Lung (tissue), 11 donors: ENCODE measurements at regions not wholly inside any gene's neighbourhood (a gene's known extent, or its start where the extent isn't known, plus 50 kb on each side); places are given as distances from the start of the nearest gene placed in this dataset.

Source experiments
- ATAC-seq: fragments of 200-7000 bp; cut with Tn5 transposase; one replicate; pipeline ENCODE4 v1.9.1; 2020; ENCODE audit warnings: moderate number of reproducible peaks; ENCODE audit not compliant: insufficient read depth, low FRiP score
- DNase-seq, 3 donors: peaks; one replicate each; pipeline ENCODE4 v3.0.0-alpha.2; 2013 to 2017
- H3K27ac ChIP-seq, 2 donors: one replicate each; pipeline ENCODE4 v1.5.1; 2013; ENCODE audit warnings: mild to moderate bottlenecking in 2 of 2, moderate library complexity in 2 of 2, control low read depth in 1 of 2, inconsistent platforms in 1 of 2, low read depth in 1 of 2, low read length in 1 of 2
- H3K27me3 ChIP-seq, 3 donors: one replicate each; pipeline ENCODE4 v1.5.1; 2013; ENCODE audit warnings: low read length in 2 of 3; ENCODE audit not compliant: control insufficient read depth in 3 of 3, insufficient read depth in 3 of 3
- H3K36me3 ChIP-seq, 4 donors: one replicate each; pipeline ENCODE4 v1.5.1; 2013; ENCODE audit warnings: low read length in 4 of 4, mild to moderate bottlenecking in 1 of 4, moderate library complexity in 1 of 4; ENCODE audit not compliant: control insufficient read depth in 4 of 4, insufficient read depth in 4 of 4
- H3K4me1 ChIP-seq, 5 donors: one replicate each; pipeline ENCODE4 v1.5.1; 2013; ENCODE audit warnings: low read length in 5 of 5, mild to moderate bottlenecking in 2 of 5, moderate library complexity in 1 of 5; ENCODE audit not compliant: control insufficient read depth in 5 of 5, insufficient read depth in 5 of 5
- H3K4me3 ChIP-seq: one replicate; pipeline ENCODE4 v1.5.1; 2013; ENCODE audit warnings: mild to moderate bottlenecking, control low read depth, moderate library complexity
- H3K9ac ChIP-seq, 2 donors: one replicate each; pipeline ENCODE4 v1.5.1; 2013; ENCODE audit warnings: low read length in 2 of 2, control low read depth in 1 of 2; ENCODE audit not compliant: insufficient read depth in 1 of 2
- H3K9me3 ChIP-seq, 4 donors: one replicate each; pipeline ENCODE4 v1.5.1; 2013; ENCODE audit warnings: low read length in 3 of 4, mild to moderate bottlenecking in 1 of 4, moderate library complexity in 1 of 4; ENCODE audit not compliant: control insufficient read depth in 4 of 4, insufficient read depth in 3 of 4
- CTCF ChIP-seq: IDR thresholded peaks from 2 replicates; pipeline ENCODE4 v1.5.1; 2012; ENCODE audit warnings: mild to moderate bottlenecking; ENCODE audit errors: control extremely low read depth, extremely low read depth
- WGBS, 2 donors: extraction: QIAGEN DNeasy Blood & Tissue Kit; methylation state at CpG; one replicate each; pipeline ENCODE4 v1.1.7; 2013; 5-methylcytosine and 5-hydroxymethylcytosine counted together
- donor health status: control.
- donor health status: control.
- donor health status: Bipolar disorder and iron deficiency.
- donor health status: healthy.
- donor health status: DM: yes; HTN: yes; CAD: no.

- no peak for DNase-seq
Measured at GRCh38 chr2:126429103-126429502, 226.9 kb upstream of the GYPC start.

DNA sequence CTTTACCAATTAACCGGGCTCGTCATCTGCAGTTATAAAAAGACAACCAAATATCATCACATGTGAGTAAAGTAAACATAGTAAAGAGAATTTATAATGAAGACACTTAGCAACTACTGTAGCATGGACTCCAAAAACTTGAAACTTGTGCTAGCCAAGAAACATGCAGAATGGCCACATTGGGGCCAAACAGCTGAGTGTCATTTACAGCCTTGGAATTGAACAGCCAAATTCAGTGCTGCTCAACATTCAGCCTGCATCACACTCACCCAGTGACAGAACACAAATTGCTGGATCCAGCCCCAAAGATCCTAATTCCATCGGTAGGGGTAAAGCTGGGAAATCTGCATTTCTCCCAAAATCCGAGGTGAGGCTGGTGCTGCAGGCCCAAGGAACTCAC is 224.8 kb upstream of the GYPC start:
- no peak overlapping the region for H3K4me3 ChIP-seq
- ATAC-seq = no peak
- peak in 2 of 3 donors; percentile 56 to 81 for DNase-seq
- no peaks in the 10 kb centered on the region for H3K36me3 ChIP-seq
- peaks cover 0 to 5% (median 0%) of the 10 kb centered on the region in 5 donors for H3K4me1 ChIP-seq
- no peaks in the 10 kb centered on the region for H3K27me3 ChIP-seq
- no peak overlapping the region for H3K27ac ChIP-seq
- H3K9me3 ChIP-seq = peaks cover 0 to 2% (median 0%) of the 10 kb centered on the region in 4 donors
- H3K9ac ChIP-seq = no peak overlapping the region
- 75 to 91% methylated on average over 4 of the region's 4 CpGs for WGBS, 2 donors
- no peak for TF ChIP-seq CTCF

More at GRCh38 chr2:126429103-126429502, 226.9 kb upstream of the GYPC start:
- no peak for ATAC-seq
- TF ChIP-seq CTCF = no peak
- H3K9ac ChIP-seq = no peak overlapping the region
- no peaks in the 10 kb centered on the region for H3K9me3 ChIP-seq
- H3K27me3 ChIP-seq = no peaks in the 10 kb centered on the region
- peaks cover 0 to 5% (median 0%) of the 10 kb centered on the region in 5 donors for H3K4me1 ChIP-seq
- no peaks in the 10 kb centered on the region for H3K36me3 ChIP-seq
- no peak overlapping the region for H3K27ac ChIP-seq
- no peak overlapping the region for H3K4me3 ChIP-seq

- DNase-seq (no peak), ATAC-seq (no peak)
- Histone ChIP-seq H3K9ac (no peak overlapping the region), H3K27me3 (no peaks in the 10 kb centered on the region), H3K36me3 (no peaks in the 10 kb centered on the region), H3K4me1 (no peaks in the 10 kb centered on the region), H3K9me3 (peaks cover 0 to 2% (median 0%) of the 10 kb centered on the region in 4 donors), H3K4me3 (no peak overlapping the region), H3K27ac (no peak overlapping the region)
- no peak for TF ChIP-seq CTCF
- 86 to 87% methylated on average over 1 of the region's 1 CpG for WGBS, 2 donors
Measured at GRCh38 chr2:126436411-126436810, 219.5 kb upstream of the GYPC start.

DNA sequence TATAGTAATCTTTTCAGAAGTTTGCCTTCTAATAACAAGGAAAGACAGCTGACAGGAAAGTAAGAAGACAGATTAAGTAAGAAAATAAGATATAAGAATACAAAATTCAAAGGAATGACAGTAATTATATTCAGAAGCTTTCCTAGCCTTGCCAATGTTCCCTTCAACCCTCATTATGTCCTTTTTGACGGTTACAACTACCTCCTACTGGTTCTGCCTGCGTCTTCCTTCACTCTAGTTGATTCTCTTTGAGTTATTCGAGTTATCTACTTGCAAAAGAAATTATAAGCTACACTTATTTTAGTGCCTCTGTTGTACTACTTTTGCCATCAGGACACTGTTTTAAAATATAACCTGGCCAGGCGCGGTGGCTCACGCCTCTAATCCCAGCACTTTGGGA is 218.9 kb upstream of the GYPC start:
- Histone ChIP-seq H3K9ac (no peak overlapping the region), H3K9me3 (peaks cover 0 to 2% (median 0%) of the 10 kb centered on the region in 4 donors), H3K36me3 (no peaks in the 10 kb centered on the region), H3K27me3 (no peaks in the 10 kb centered on the region), H3K4me1 (no peaks in the 10 kb centered on the region), H3K27ac (no peak overlapping the region), H3K4me3 (no peak overlapping the region)
- TF ChIP-seq CTCF = no peak
- no peak for DNase-seq
- 94% methylated on average over 6 of the region's 6 CpGs for WGBS, 2 donors
- ATAC-seq = no peak
